Lung microvascular endothelial cell (primary cell): ENCODE measurements at regions not wholly inside any gene's neighbourhood (a gene's known extent, or its start where the extent isn't known, plus 50 kb on each side); places are given as distances from the start of the nearest gene placed in this dataset.
"Not testable (repeated sequence)": the region's sequence is repeated elsewhere in the genome, so short reads cannot be mapped to it uniquely, and the experiment has no call there.

ENCODE experiments used
- DNase-seq, 2 donors: peaks; one replicate each; pipeline versions ENCODE4 v3.0.0 to v3.0.0-alpha.2; 2010; ENCODE audit warnings: low read depth in 2 of 2

GRCh38 chr13:76017861-76018556 is 381.9 kb downstream of the LMO7 start:
- no peak for DNase-seq

- peak; percentile 40 to 43 for DNase-seq
These were observed 380.8 kb downstream of the LMO7 start for GRCh38 chr13:76016799-76017400.

GRCh38 chr13:76014406-76015318 is 378.5 kb downstream of the LMO7 start:
- peak in 1 of 2 donors; percentile 3 for DNase-seq

GRCh38 chr13:76012091-76012721 is 376.1 kb downstream of the LMO7 start:
- no peak for DNase-seq

GRCh38 chr13:76009267-76009890 is 373.2 kb downstream of the LMO7 start:
- DNase-seq: peak in 1 of 2 donors; percentile 23

GRCh38 chr13:76004416-76004815 is 368.3 kb downstream of the LMO7 start:
- no peak for DNase-seq

GRCh38 chr13:76000131-76000530 is 364.0 kb downstream of the LMO7 start:
- no peak for DNase-seq

- DNase-seq: no peak
These were observed 360.5 kb downstream of the LMO7 start for GRCh38 chr13:75996582-75996981.

GRCh38 chr13:75995966-75996365 is 359.8 kb downstream of the LMO7 start:
- no peak for DNase-seq

- no peak for DNase-seq
These were observed 357.7 kb downstream of the LMO7 start for GRCh38 chr13:75993823-75994222.

- no peak for DNase-seq
These were observed 357.1 kb downstream of the LMO7 start for GRCh38 chr13:75993241-75993640.

- no peak for DNase-seq
These were observed 350.7 kb downstream of the LMO7 start for GRCh38 chr13:75986818-75987217.

GRCh38 chr13:75985132-75985531 is 349.0 kb downstream of the LMO7 start:
- no peak for DNase-seq

GRCh38 chr13:75978818-75979217 is 342.7 kb downstream of the LMO7 start:
- no peak for DNase-seq

GRCh38 chr13:75968103-75968838 is 332.1 kb downstream of the LMO7 start:
- no peak for DNase-seq

- no peak for DNase-seq
These were observed 327.2 kb downstream of the LMO7 start for GRCh38 chr13:75963302-75963701.

- no peak for DNase-seq
These were observed 325.8 kb downstream of the LMO7 start for GRCh38 chr13:75961911-75962310.

- no peak for DNase-seq
These were observed 324.4 kb downstream of the LMO7 start for GRCh38 chr13:75960538-75960994.

GRCh38 chr13:75959861-75960481 is 323.8 kb downstream of the LMO7 start:
- no peak for DNase-seq

GRCh38 chr13:75953589-75953988 is 317.5 kb downstream of the LMO7 start:
- not testable (repeated sequence) for DNase-seq
